ENCODE measurements at regions not wholly inside any gene's neighbourhood (a gene's known extent, or its start where the extent isn't known, plus 50 kb on each side); places are given as distances from the start of the nearest gene placed in this dataset.

- peak; percentile 92 for TF ChIP-seq NCOA1 (IDR thresholded peaks at IDR 0.05; ENCODE audit: low read depth)
- no peak for TF ChIP-seq KLF13 (tag; IDR thresholded peaks at IDR 0.05; ENCODE audit: borderline replicate concordance, low read depth)
- TF ChIP-seq BCOR (IDR thresholded peaks at IDR 0.05) = peak; percentile 86
- TF ChIP-seq HINFP (tag; conservative IDR thresholded peaks at IDR 0.05; ENCODE audit: low read depth) = no peak
- peak; percentile 60; the same call in 1 of the 2 replicates for TF ChIP-seq ILF3 (IDR thresholded peaks at IDR 0.05; ENCODE audit: borderline replicate concordance)
- TF ChIP-seq CHD7 (IDR thresholded peaks at IDR 0.05; ENCODE audit: low read depth, low read length) = no peak
- TF ChIP-seq TAL1 (IDR thresholded peaks at IDR 0.05) = peak; percentile 99
- TF ChIP-seq ZMIZ1 (IDR thresholded peaks at IDR 0.05; ENCODE audit: low read depth in 2 of 2, low read length in 2 of 2) = peak in 1 of 2 experiments; percentile 96; a peak in 2 of 4 replicates
- no peak for TF ChIP-seq BRD4 (IDR thresholded peaks at IDR 0.05)
- no peak for TF ChIP-seq ATF6 (CRISPR knock-in tag; IDR thresholded peaks at IDR 0.05)
These were observed 71.8 kb upstream of the ALDH1A1 start (continued) for GRCh38 chr9:73024601-73025034.
